ENCODE measurements at regions not wholly inside any gene's neighbourhood (a gene's known extent, or its start where the extent isn't known, plus 50 kb on each side); places are given as distances from the start of the nearest gene placed in this dataset.

- no peak for DNase-seq (ENCODE audit: low read depth in 3 of 3)
Measured at GRCh38 chr1:97976801-97977200, 56.0 kb upstream of the DPYD start.

All from stimulated activated CD4-positive, alpha-beta T cell treated with anti-CD3 and anti-CD28 coated beads, TNF-alpha, amount 100 ng/mL, for 48 hours (primary cell).